22Rv1 (cell line): ENCODE measurements at regions not wholly inside any gene's neighbourhood (a gene's known extent, or its start where the extent isn't known, plus 50 kb on each side); places are given as distances from the start of the nearest gene placed in this dataset.

Experiments
- ZFX ChIP-seq: fragments of 450-650 bp; IDR thresholded peaks from 2 replicates; pipeline ENCODE4 v1.6.1; 2017; ENCODE audit warnings: antibody characterized with exemption, borderline replicate concordance
- TF ChIP-seq, protein P1 (sequence below): fragments of 450-650 bp; IDR thresholded peaks from 2 replicates; pipeline ENCODE4 v1.5.1; 2017; ENCODE audit warnings: mild to moderate bottlenecking

DNA sequence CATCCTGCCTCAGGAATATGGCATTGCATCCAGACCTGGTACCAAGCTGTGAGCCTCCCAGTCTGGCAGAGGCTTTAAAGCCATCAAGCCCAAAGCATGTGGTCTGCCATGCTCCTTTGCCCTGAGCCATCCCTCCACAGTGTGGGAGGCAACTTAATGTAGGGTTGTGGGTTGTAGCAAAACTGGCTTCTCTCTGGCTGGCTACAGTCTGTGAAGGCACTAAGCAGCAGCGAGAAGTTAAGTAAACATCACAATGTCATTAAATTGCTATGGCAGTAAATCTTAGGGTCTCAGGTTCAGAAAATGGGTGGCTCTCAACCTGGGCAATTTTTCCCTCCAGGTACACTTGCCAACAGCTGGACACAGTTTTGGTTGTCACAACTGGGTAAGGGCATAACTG is 472.9 kb downstream of the PREX1 start:
- TF ChIP-seq, protein P1, sequence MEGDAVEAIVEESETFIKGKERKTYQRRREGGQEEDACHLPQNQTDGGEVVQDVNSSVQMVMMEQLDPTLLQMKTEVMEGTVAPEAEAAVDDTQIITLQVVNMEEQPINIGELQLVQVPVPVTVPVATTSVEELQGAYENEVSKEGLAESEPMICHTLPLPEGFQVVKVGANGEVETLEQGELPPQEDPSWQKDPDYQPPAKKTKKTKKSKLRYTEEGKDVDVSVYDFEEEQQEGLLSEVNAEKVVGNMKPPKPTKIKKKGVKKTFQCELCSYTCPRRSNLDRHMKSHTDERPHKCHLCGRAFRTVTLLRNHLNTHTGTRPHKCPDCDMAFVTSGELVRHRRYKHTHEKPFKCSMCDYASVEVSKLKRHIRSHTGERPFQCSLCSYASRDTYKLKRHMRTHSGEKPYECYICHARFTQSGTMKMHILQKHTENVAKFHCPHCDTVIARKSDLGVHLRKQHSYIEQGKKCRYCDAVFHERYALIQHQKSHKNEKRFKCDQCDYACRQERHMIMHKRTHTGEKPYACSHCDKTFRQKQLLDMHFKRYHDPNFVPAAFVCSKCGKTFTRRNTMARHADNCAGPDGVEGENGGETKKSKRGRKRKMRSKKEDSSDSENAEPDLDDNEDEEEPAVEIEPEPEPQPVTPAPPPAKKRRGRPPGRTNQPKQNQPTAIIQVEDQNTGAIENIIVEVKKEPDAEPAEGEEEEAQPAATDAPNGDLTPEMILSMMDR, result no peak
- TF ChIP-seq ZFX, result no peak
